ENCODE measurements at regions not wholly inside any gene's neighbourhood (a gene's known extent, or its start where the extent isn't known, plus 50 kb on each side); places are given as distances from the start of the nearest gene placed in this dataset.

DNA sequence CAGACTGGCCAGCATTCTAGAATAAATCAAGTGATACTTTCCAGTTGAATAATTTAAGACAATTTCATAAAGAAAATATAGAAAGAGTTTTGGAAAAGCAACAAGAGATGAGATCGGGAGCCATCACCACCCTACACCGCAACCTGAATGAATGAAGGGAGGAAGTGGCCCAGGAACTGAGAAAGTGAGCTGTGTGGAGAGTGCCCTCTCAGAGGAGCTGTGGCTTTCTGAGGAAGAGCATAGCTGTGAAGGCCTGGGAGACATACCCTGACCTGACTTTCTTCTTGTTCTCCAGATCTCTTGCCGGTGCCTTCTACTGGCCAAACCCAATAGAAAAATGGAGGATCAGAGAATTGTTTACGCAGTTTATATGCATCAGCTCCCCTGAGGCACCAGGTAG, 79.3 kb upstream of the TSPAN8 start:
- Histone ChIP-seq H3K27me3 (ENCODE audit: control insufficient read depth, insufficient read depth, low read length) (no peaks in the 10 kb centered on the region), H3K4me3 (replicated peaks in 1 of 4; ENCODE audit: control extremely low read depth in 1 of 4, insufficient read depth in 1 of 4, low read depth in 3 of 4, low read length in 4 of 4) (no peak overlapping the region), H3K4me1 (ENCODE audit: control insufficient read depth, extremely low read depth, insufficient read depth, low read length) (no peaks in the 10 kb centered on the region), H3K4me2 (ENCODE audit: extremely low read depth, insufficient read depth, low read length) (no peak overlapping the region), H3K9me3 (ENCODE audit: control insufficient read depth, insufficient read depth, low read depth, low read length) (no peaks in the 10 kb centered on the region), H2AFZ (ENCODE audit: low read length) (no peak overlapping the region), H3K27ac (ENCODE audit: insufficient read depth, low read length) (no peak overlapping the region), H4K20me1 (ENCODE audit: control insufficient read depth, extremely low read depth, insufficient read depth, low read length) (no peaks in the 10 kb centered on the region), H3K36me3 (ENCODE audit: control insufficient read depth, insufficient read depth, low read length) (no peaks in the 10 kb centered on the region), H3K9ac (ENCODE audit: insufficient read depth, low read length) (no peak overlapping the region), H3K79me2 (ENCODE audit: control insufficient read depth, insufficient read depth, low read length) (no peaks in the 10 kb centered on the region)
- no peak for TF ChIP-seq EZH2 (IDR thresholded peaks at IDR 0.05; ENCODE audit: low read length, missing control alignments)
- TF ChIP-seq, protein P1, sequence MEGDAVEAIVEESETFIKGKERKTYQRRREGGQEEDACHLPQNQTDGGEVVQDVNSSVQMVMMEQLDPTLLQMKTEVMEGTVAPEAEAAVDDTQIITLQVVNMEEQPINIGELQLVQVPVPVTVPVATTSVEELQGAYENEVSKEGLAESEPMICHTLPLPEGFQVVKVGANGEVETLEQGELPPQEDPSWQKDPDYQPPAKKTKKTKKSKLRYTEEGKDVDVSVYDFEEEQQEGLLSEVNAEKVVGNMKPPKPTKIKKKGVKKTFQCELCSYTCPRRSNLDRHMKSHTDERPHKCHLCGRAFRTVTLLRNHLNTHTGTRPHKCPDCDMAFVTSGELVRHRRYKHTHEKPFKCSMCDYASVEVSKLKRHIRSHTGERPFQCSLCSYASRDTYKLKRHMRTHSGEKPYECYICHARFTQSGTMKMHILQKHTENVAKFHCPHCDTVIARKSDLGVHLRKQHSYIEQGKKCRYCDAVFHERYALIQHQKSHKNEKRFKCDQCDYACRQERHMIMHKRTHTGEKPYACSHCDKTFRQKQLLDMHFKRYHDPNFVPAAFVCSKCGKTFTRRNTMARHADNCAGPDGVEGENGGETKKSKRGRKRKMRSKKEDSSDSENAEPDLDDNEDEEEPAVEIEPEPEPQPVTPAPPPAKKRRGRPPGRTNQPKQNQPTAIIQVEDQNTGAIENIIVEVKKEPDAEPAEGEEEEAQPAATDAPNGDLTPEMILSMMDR (conservative IDR thresholded peaks at IDR 0.05 in 1 of 2, IDR thresholded peaks at IDR 0.05 in 1 of 2; ENCODE audit: low read depth in 1 of 2, low read length in 2 of 2): no peak
- DNase-seq (ENCODE audit: low read depth in 2 of 2): no peak

DNA sequence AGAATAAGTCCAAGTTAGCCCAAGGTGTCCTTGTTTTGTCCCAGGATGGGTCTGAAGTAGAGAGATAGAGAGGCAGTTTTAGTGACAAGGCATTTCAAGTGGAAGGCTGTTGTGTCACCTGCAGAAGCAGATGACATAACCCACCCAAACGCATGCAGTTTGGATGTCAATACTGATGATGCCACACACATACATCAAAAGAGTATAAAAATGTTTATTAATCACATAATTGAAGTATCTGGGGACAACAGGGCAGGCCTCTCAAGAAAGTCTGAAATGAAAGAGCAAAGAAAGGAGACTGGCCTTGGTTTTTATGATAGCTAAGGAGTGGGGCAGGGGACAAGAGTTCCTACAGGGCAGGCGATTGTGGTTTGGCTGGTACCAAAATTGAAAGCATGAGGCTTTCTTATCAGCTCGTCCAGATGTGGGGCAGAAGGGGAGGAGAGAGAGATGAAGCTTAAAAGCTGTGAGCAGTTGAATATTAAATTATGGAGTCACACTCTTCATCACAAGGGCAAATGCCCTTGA, 78.4 kb upstream of the TSPAN8 start:
- H3K79me2 ChIP-seq (ENCODE audit: control insufficient read depth, insufficient read depth, low read length): no peaks in the 10 kb centered on the region
- H3K36me3 ChIP-seq (ENCODE audit: control insufficient read depth, insufficient read depth, low read length): no peaks in the 10 kb centered on the region
- no peak overlapping the region for H2AFZ ChIP-seq (ENCODE audit: low read length)
- no peaks in the 10 kb centered on the region for H3K27me3 ChIP-seq (ENCODE audit: control insufficient read depth, insufficient read depth, low read length)
- DNase-seq (ENCODE audit: low read depth in 2 of 2): no peak
- no peak overlapping the region for H3K4me2 ChIP-seq (ENCODE audit: extremely low read depth, insufficient read depth, low read length)
- TF ChIP-seq EZH2 (IDR thresholded peaks at IDR 0.05; ENCODE audit: low read length, missing control alignments): no peak
- TF ChIP-seq, protein P1 (conservative IDR thresholded peaks at IDR 0.05 in 1 of 2, IDR thresholded peaks at IDR 0.05 in 1 of 2; ENCODE audit: low read depth in 1 of 2, low read length in 2 of 2): no peak
- no peak overlapping the region for H3K27ac ChIP-seq (ENCODE audit: insufficient read depth, low read length)
- no peak overlapping the region for H3K4me3 ChIP-seq (replicated peaks in 1 of 4; ENCODE audit: control extremely low read depth in 1 of 4, insufficient read depth in 1 of 4, low read depth in 3 of 4, low read length in 4 of 4)
- H4K20me1 ChIP-seq (ENCODE audit: control insufficient read depth, extremely low read depth, insufficient read depth, low read length): no peaks in the 10 kb centered on the region
- H3K9ac ChIP-seq (ENCODE audit: insufficient read depth, low read length): no peak overlapping the region
- H3K4me1 ChIP-seq (ENCODE audit: control insufficient read depth, extremely low read depth, insufficient read depth, low read length): no peaks in the 10 kb centered on the region
- no peaks in the 10 kb centered on the region for H3K9me3 ChIP-seq (ENCODE audit: control insufficient read depth, insufficient read depth, low read depth, low read length)

DNA sequence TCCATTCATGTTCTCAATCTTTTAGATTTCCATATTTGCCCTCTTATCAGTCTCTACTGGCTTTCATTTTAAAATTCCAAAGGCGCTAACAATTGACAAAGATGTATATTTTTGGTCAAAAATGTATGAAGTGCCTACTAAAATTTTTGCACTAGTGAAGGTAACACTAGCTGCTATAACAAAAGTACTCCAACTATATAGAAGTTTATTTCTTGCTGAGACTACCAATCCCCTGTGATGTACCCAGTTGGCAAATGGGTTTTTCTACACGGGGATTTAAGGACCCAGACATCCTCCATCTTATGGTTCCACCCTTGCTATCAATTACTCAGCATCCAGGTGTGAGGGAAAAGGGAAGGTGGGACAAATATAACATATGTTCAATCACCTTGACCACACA, 75.3 kb upstream of the TSPAN8 start:
- Histone ChIP-seq H2AFZ (ENCODE audit: low read length) (no peak overlapping the region), H3K27ac (ENCODE audit: insufficient read depth, low read length) (no peak overlapping the region), H3K4me1 (ENCODE audit: control insufficient read depth, extremely low read depth, insufficient read depth, low read length) (no peaks in the 10 kb centered on the region), H4K20me1 (ENCODE audit: control insufficient read depth, extremely low read depth, insufficient read depth, low read length) (no peaks in the 10 kb centered on the region), H3K36me3 (ENCODE audit: control insufficient read depth, insufficient read depth, low read length) (no peaks in the 10 kb centered on the region), H3K79me2 (ENCODE audit: control insufficient read depth, insufficient read depth, low read length) (no peaks in the 10 kb centered on the region), H3K9me3 (ENCODE audit: control insufficient read depth, insufficient read depth, low read depth, low read length) (no peaks in the 10 kb centered on the region), H3K27me3 (ENCODE audit: control insufficient read depth, insufficient read depth, low read length) (no peaks in the 10 kb centered on the region), H3K4me2 (ENCODE audit: extremely low read depth, insufficient read depth, low read length) (no peak overlapping the region), H3K4me3 (replicated peaks in 1 of 4; ENCODE audit: control extremely low read depth in 1 of 4, insufficient read depth in 1 of 4, low read depth in 3 of 4, low read length in 4 of 4) (no peak overlapping the region), H3K9ac (ENCODE audit: insufficient read depth, low read length) (no peak overlapping the region)
- DNase-seq (ENCODE audit: low read depth in 2 of 2): no peak
- TF ChIP-seq, protein P1 (conservative IDR thresholded peaks at IDR 0.05 in 1 of 2, IDR thresholded peaks at IDR 0.05 in 1 of 2; ENCODE audit: low read depth in 1 of 2, low read length in 2 of 2): no peak
- TF ChIP-seq EZH2 (IDR thresholded peaks at IDR 0.05; ENCODE audit: low read length, missing control alignments): no peak

Measured in fibroblast of lung (primary cell).